ENCODE measurements at regions not wholly inside any gene's neighbourhood (a gene's known extent, or its start where the extent isn't known, plus 50 kb on each side); places are given as distances from the start of the nearest gene placed in this dataset.
"Not testable (repeated sequence)": the region's sequence is repeated elsewhere in the genome, so short reads cannot be mapped to it uniquely, and the experiment has no call there.

DNA sequence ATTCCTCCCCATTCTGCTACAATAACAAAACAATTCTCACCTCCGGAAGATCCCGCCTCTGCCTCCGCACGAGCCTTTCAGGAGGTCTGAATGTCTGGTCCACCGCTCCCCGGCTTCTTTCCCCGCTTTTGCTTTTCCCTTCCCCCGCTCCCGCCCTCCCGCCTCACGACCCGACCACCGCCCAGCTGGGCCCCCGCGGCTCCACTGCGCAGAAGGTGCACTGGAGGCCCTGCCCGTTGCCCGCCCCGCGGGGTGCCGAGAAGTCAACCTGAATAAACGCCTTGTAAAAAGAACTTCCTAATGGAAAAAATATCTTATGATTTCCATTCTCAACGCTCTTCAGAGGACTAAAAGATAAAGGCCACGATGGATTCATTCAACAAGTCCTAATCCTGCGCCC lies 93.8 kb upstream of the NBPF11 start:
- H2AK5ac ChIP-seq (ENCODE audit: low read depth, low read length); H3K4me1 ChIP-seq (ENCODE audit: control insufficient read depth, insufficient read depth, low read length); intact Hi-C loops (cut with micrococcal nuclease); H2AK9ac ChIP-seq (replicated peaks; ENCODE audit: low read depth, low read length, poor library complexity); H3K4me3 ChIP-seq (ENCODE audit: insufficient read depth, low read depth, low read length); H3K9ac ChIP-seq (ENCODE audit: low read depth, low read length); ATAC-seq (ENCODE audit: low read depth); H3K4me2 ChIP-seq (ENCODE audit: low read depth, low read length); H4K8ac ChIP-seq (ENCODE audit: low read depth in 2 of 2, low read length in 2 of 2); BruUV-seq (replicated peaks); H4K5ac ChIP-seq (ENCODE audit: low read depth, low read length); H4K20me1 ChIP-seq (ENCODE audit: insufficient read depth, low read length); H3K4ac ChIP-seq (ENCODE audit: low read depth, low read length); H3K18ac ChIP-seq (ENCODE audit: low read depth, low read length); H2BK15ac ChIP-seq (ENCODE audit: low read depth, low read length); H3K27me3 ChIP-seq (ENCODE audit: control insufficient read depth, insufficient read depth, low read length); H3K79me1 ChIP-seq (ENCODE audit: low read depth in 1 of 2, low read length in 2 of 2); H2BK120ac ChIP-seq (ENCODE audit: low read depth, low read length); H2BK5ac ChIP-seq (ENCODE audit: low read depth, low read length, poor library complexity, severe bottlenecking); dilution Hi-C loops (cut with HindIII; ENCODE audit: low sequenced_read_pairs, unreplicated experiment); H3K36me3 ChIP-seq (ENCODE audit: control insufficient read depth, insufficient read depth, low read length); H4K91ac ChIP-seq (ENCODE audit: insufficient read depth, low read depth, low read length); DNase-seq; H2BK20ac ChIP-seq (ENCODE audit: low read depth, low read length); POLR2A ChIA-PET (ENCODE audit: unreplicated experiment); H3K9me1 ChIP-seq (ENCODE audit: insufficient read depth, low read length); H3K14ac ChIP-seq (replicated peaks; ENCODE audit: low read depth, low read length); H3K23ac ChIP-seq (ENCODE audit: low read depth, low read length); H3K9me3 ChIP-seq (ENCODE audit: control insufficient read depth, insufficient read depth, low read length); H3K56ac ChIP-seq (ENCODE audit: extremely low read depth, insufficient read depth, low read length); CTCF ChIA-PET; in situ Hi-C loops (cut with MboI; ENCODE audit: low sequenced_read_pairs); H2AFZ ChIP-seq (replicated peaks; ENCODE audit: low read length, poor library complexity); H3K27ac ChIP-seq (ENCODE audit: insufficient read depth, low read length): not testable (repeated sequence)
- no CpG with 5 or more reads among the region's 25 CpGs for WGBS, 2 experiments (ENCODE audit: extremely low coverage in 2 of 2, insufficient read length in 1 of 2)

DNA sequence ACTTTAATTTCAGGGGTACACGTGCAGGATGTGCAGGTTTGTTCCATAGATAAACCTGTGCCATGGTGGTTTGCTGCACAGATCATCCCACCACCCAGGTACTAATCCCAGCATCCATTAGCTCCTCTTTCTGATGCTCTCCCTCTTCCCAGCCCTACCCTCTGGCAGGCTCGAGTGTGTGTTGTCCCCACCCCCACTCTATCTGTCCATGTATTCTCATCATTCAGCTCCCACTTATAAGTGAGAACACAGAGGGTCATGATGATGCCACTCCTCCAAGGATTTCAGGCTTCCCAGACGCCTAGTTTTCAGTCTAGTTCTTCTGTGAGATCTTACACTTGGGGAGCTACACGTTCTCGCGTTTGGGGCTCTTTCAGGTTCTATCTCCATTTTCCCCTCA lies 93.4 kb upstream of the NBPF11 start:
- H2BK120ac ChIP-seq (ENCODE audit: low read depth, low read length); H4K91ac ChIP-seq (ENCODE audit: insufficient read depth, low read depth, low read length); H3K79me1 ChIP-seq (ENCODE audit: low read depth in 1 of 2, low read length in 2 of 2); ATAC-seq (ENCODE audit: low read depth); H3K27me3 ChIP-seq (ENCODE audit: control insufficient read depth, insufficient read depth, low read length); H3K56ac ChIP-seq (ENCODE audit: extremely low read depth, insufficient read depth, low read length); H3K9ac ChIP-seq (ENCODE audit: low read depth, low read length); H3K4me3 ChIP-seq (ENCODE audit: insufficient read depth, low read depth, low read length); H3K23ac ChIP-seq (ENCODE audit: low read depth, low read length); H2BK15ac ChIP-seq (ENCODE audit: low read depth, low read length); H3K4ac ChIP-seq (ENCODE audit: low read depth, low read length); H3K36me3 ChIP-seq (ENCODE audit: control insufficient read depth, insufficient read depth, low read length); H2AK5ac ChIP-seq (ENCODE audit: low read depth, low read length); H3K4me1 ChIP-seq (ENCODE audit: control insufficient read depth, insufficient read depth, low read length); in situ Hi-C loops (cut with MboI; ENCODE audit: low sequenced_read_pairs); H3K9me3 ChIP-seq (ENCODE audit: control insufficient read depth, insufficient read depth, low read length); POLR2A ChIA-PET (ENCODE audit: unreplicated experiment); H3K4me2 ChIP-seq (ENCODE audit: low read depth, low read length); H2BK20ac ChIP-seq (ENCODE audit: low read depth, low read length); H3K9me1 ChIP-seq (ENCODE audit: insufficient read depth, low read length); H2AFZ ChIP-seq (replicated peaks; ENCODE audit: low read length, poor library complexity); H4K8ac ChIP-seq (ENCODE audit: low read depth in 2 of 2, low read length in 2 of 2); H4K20me1 ChIP-seq (ENCODE audit: insufficient read depth, low read length); H2BK5ac ChIP-seq (ENCODE audit: low read depth, low read length, poor library complexity, severe bottlenecking); H3K14ac ChIP-seq (replicated peaks; ENCODE audit: low read depth, low read length); DNase-seq; dilution Hi-C loops (cut with HindIII; ENCODE audit: low sequenced_read_pairs, unreplicated experiment); H3K27ac ChIP-seq (ENCODE audit: insufficient read depth, low read length); H3K18ac ChIP-seq (ENCODE audit: low read depth, low read length); H4K5ac ChIP-seq (ENCODE audit: low read depth, low read length); intact Hi-C loops (cut with micrococcal nuclease); CTCF ChIA-PET; BruUV-seq (replicated peaks); H2AK9ac ChIP-seq (replicated peaks; ENCODE audit: low read depth, low read length, poor library complexity): not testable (repeated sequence)
- WGBS, 2 experiments (ENCODE audit: extremely low coverage in 2 of 2, insufficient read length in 1 of 2): no CpG with 5 or more reads among the region's 6 CpGs

Measured in IMR-90 (cell line).